ENCODE measurements at regions not wholly inside any gene's neighbourhood (a gene's known extent, or its start where the extent isn't known, plus 50 kb on each side); places are given as distances from the start of the nearest gene placed in this dataset.

GRCh38 chr9:31119890-31120454, 1264.5 kb upstream of the ACO1 start:
- Histone ChIP-seq H3K9ac (no peak overlapping the region), H3F3A (ENCODE audit: low read depth) (no peaks in the 10 kb centered on the region), H3K4me1 (no peaks in the 10 kb centered on the region), H2AFZ (replicated peaks) (peak overlapping the region; percentile 78), H3K27ac (no peak overlapping the region), H3K9me3 (ENCODE audit: low read depth) (no peaks in the 10 kb centered on the region), H4K20me1 (ENCODE audit: low read depth) (no peaks in the 10 kb centered on the region), H3K4me2 (no peak overlapping the region), H3K36me3 (no peaks in the 10 kb centered on the region), H3K79me2 (ENCODE audit: low read depth) (no peaks in the 10 kb centered on the region), H3K27me3 (no peaks in the 10 kb centered on the region), H3K4me3 (no peak overlapping the region)
- Mint-ChIP-seq H3K4me1 (no peaks in the 10 kb centered on the region), H3K9me3 (peaks cover 13% of the 10 kb centered on the region), H3K4me3 (no peak overlapping the region), H3K27me3 (ENCODE audit: insufficient read depth, low read depth) (no peaks in the 10 kb centered on the region), H3K27ac (no peak overlapping the region), H3K36me3 (no peaks in the 10 kb centered on the region)
- DNase-seq (ENCODE audit: low spot score): peak; percentile 32
- no peak for TF ChIP-seq EZH2 (IDR thresholded peaks at IDR 0.05)
- no peak for TF ChIP-seq EZH2phosphoT487 (IDR thresholded peaks at IDR 0.05)
- TF ChIP-seq CTCF (IDR thresholded peaks at IDR 0.05): peak; percentile 60

- TF ChIP-seq EZH2phosphoT487 (IDR thresholded peaks at IDR 0.05) (no peak), EZH2 (IDR thresholded peaks at IDR 0.05) (no peak), CTCF (IDR thresholded peaks at IDR 0.05) (no peak)
- Histone ChIP-seq H3K4me2 (no peak overlapping the region), H2AFZ (replicated peaks) (no peak overlapping the region), H3K4me3 (no peak overlapping the region), H3K27me3 (no peaks in the 10 kb centered on the region), H4K20me1 (ENCODE audit: low read depth) (no peaks in the 10 kb centered on the region), H3K27ac (no peak overlapping the region), H3K9ac (no peak overlapping the region), H3K9me3 (ENCODE audit: low read depth) (no peaks in the 10 kb centered on the region), H3K79me2 (ENCODE audit: low read depth) (no peaks in the 10 kb centered on the region), H3F3A (ENCODE audit: low read depth) (no peaks in the 10 kb centered on the region), H3K4me1 (no peaks in the 10 kb centered on the region), H3K36me3 (no peaks in the 10 kb centered on the region)
- Mint-ChIP-seq H3K4me1 (peaks cover 7% of the 10 kb centered on the region), H3K36me3 (no peaks in the 10 kb centered on the region), H3K27me3 (ENCODE audit: insufficient read depth, low read depth) (no peaks in the 10 kb centered on the region), H3K27ac (no peak overlapping the region), H3K4me3 (no peak overlapping the region), H3K9me3 (peaks cover 13% of the 10 kb centered on the region)
- DNase-seq (ENCODE audit: low spot score): no peak
These were observed 1260.1 kb upstream of the ACO1 start for GRCh38 chr9:31124389-31124788.

GRCh38 chr9:31135567-31135966, 1248.9 kb upstream of the ACO1 start:
- no peaks in the 10 kb centered on the region for H4K20me1 ChIP-seq (ENCODE audit: low read depth)
- H3K4me1 ChIP-seq: no peaks in the 10 kb centered on the region
- peaks cover 15% of the 10 kb centered on the region for H3K9me3 Mint-ChIP-seq
- no peak for DNase-seq (ENCODE audit: low spot score)
- H3K27me3 ChIP-seq: no peaks in the 10 kb centered on the region
- no peak overlapping the region for H3K4me2 ChIP-seq
- no peak overlapping the region for H3K27ac Mint-ChIP-seq
- no peak overlapping the region for H3K27ac ChIP-seq
- no peak overlapping the region for H2AFZ ChIP-seq (replicated peaks)
- TF ChIP-seq EZH2 (IDR thresholded peaks at IDR 0.05) (no peak), CTCF (IDR thresholded peaks at IDR 0.05) (no peak), EZH2phosphoT487 (IDR thresholded peaks at IDR 0.05) (no peak)
- no peaks in the 10 kb centered on the region for H3F3A ChIP-seq (ENCODE audit: low read depth)
- no peak overlapping the region for H3K4me3 Mint-ChIP-seq
- H3K4me3 ChIP-seq: no peak overlapping the region
- H3K27me3 Mint-ChIP-seq (ENCODE audit: insufficient read depth, low read depth): no peaks in the 10 kb centered on the region
- no peaks in the 10 kb centered on the region for H3K9me3 ChIP-seq (ENCODE audit: low read depth)
- no peaks in the 10 kb centered on the region for H3K36me3 Mint-ChIP-seq
- no peaks in the 10 kb centered on the region for H3K36me3 ChIP-seq
- H3K4me1 Mint-ChIP-seq: peaks cover 5% of the 10 kb centered on the region
- no peak overlapping the region for H3K9ac ChIP-seq
- no peaks in the 10 kb centered on the region for H3K79me2 ChIP-seq (ENCODE audit: low read depth)

Data from neural progenitor cell (in vitro differentiated cells).